ENCODE measurements at regions not wholly inside any gene's neighbourhood (a gene's known extent, or its start where the extent isn't known, plus 50 kb on each side); places are given as distances from the start of the nearest gene placed in this dataset.

GRCh38 chr10:81708416-81708815, 166.6 kb upstream of the NRG3 start:
- peaks cover 7% of the 10 kb centered on the region for H3K9me3 ChIP-seq (ENCODE audit: low read depth, low read length, poor library complexity, severe bottlenecking)
- POLR2A ChIA-PET (ENCODE audit: low non-redundant PET), result no interaction called here
- BruUV-seq (replicated peaks), result no TSS peak
- CTCF ChIA-PET, result no interaction called here
- no peak for TF ChIP-seq CTCF (conservative IDR thresholded peaks at IDR 0.05; ENCODE audit: low read depth, low read length)
- H3K4me3 ChIP-seq (ENCODE audit: low read depth, low read length, poor library complexity, severe bottlenecking), result no peak overlapping the region
- H3K27me3 ChIP-seq (replicated peaks; ENCODE audit: insufficient read depth, low read depth, low read length, poor library complexity), result no peaks in the 10 kb centered on the region
- DNase-seq (ENCODE audit: low spot score), result no peak
- intact Hi-C loops (cut with micrococcal nuclease; ENCODE audit: unreplicated experiment), result no loop called here
- H3K4me1 ChIP-seq (ENCODE audit: insufficient read depth, low read length, poor library complexity, severe bottlenecking), result no peaks in the 10 kb centered on the region
- no peaks in the 10 kb centered on the region for H3K36me3 ChIP-seq (ENCODE audit: insufficient read depth, low read length, poor library complexity, severe bottlenecking)
- H3K27ac ChIP-seq (ENCODE audit: low read depth, low read length, poor library complexity, severe bottlenecking), result no peak overlapping the region

DNA sequence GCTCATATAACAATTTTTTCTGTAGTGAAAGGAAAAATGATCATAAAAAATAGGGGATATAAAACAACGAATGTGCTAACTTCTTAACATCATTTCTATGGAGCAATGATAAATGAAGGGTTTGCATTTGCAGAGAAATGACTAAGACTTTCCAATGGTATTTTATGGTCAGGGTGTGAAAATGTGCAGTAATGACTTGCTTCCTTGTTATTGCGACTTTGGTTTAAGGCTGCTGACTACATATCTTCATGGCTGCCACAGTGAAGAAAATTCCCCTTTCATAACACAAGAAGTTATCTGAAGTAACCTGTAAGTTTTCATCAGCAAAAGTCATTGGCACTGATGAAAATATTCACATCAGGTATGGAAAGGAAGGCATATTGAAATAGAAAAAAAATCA, 166.1 kb upstream of the NRG3 start:
- Histone ChIP-seq H3K36me3 (ENCODE audit: insufficient read depth, low read length, poor library complexity, severe bottlenecking) (no peaks in the 10 kb centered on the region), H3K27ac (ENCODE audit: low read depth, low read length, poor library complexity, severe bottlenecking) (no peak overlapping the region), H3K9me3 (ENCODE audit: low read depth, low read length, poor library complexity, severe bottlenecking) (peaks cover 3% of the 10 kb centered on the region), H3K27me3 (replicated peaks; ENCODE audit: insufficient read depth, low read depth, low read length, poor library complexity) (no peaks in the 10 kb centered on the region), H3K4me3 (ENCODE audit: low read depth, low read length, poor library complexity, severe bottlenecking) (no peak overlapping the region), H3K4me1 (ENCODE audit: insufficient read depth, low read length, poor library complexity, severe bottlenecking) (no peaks in the 10 kb centered on the region)
- no peak for DNase-seq (ENCODE audit: low spot score)
- POLR2A ChIA-PET (ENCODE audit: low non-redundant PET), result no interaction called here
- TF ChIP-seq EZH2 (IDR thresholded peaks at IDR 0.05; ENCODE audit: borderline replicate concordance, low read depth, low read length, poor library complexity, severe bottlenecking) (no peak), CTCF (conservative IDR thresholded peaks at IDR 0.05; ENCODE audit: low read depth, low read length) (no peak)
- no TSS peak for BruUV-seq (replicated peaks)
- intact Hi-C loops (cut with micrococcal nuclease; ENCODE audit: unreplicated experiment), result no loop called here
- CTCF ChIA-PET, result no interaction called here

- H3K9me3 ChIP-seq (ENCODE audit: low read depth, low read length, poor library complexity, severe bottlenecking), result peaks cover 21% of the 10 kb centered on the region
- ChIA-PET CTCF (no interaction called here), POLR2A (ENCODE audit: low non-redundant PET) (no interaction called here)
- no peak overlapping the region for H3K4me3 ChIP-seq (ENCODE audit: low read depth, low read length, poor library complexity, severe bottlenecking)
- BruUV-seq (replicated peaks), result no TSS peak
- H3K27ac ChIP-seq (ENCODE audit: low read depth, low read length, poor library complexity, severe bottlenecking), result no peak overlapping the region
- H3K27me3 ChIP-seq (replicated peaks; ENCODE audit: insufficient read depth, low read depth, low read length, poor library complexity), result no peaks in the 10 kb centered on the region
- H3K36me3 ChIP-seq (ENCODE audit: insufficient read depth, low read length, poor library complexity, severe bottlenecking), result no peaks in the 10 kb centered on the region
- TF ChIP-seq EZH2 (IDR thresholded peaks at IDR 0.05; ENCODE audit: borderline replicate concordance, low read depth, low read length, poor library complexity, severe bottlenecking) (no peak), CTCF (conservative IDR thresholded peaks at IDR 0.05; ENCODE audit: low read depth, low read length) (no peak)
- intact Hi-C loops (cut with micrococcal nuclease; ENCODE audit: unreplicated experiment), result no loop called here
- no peaks in the 10 kb centered on the region for H3K4me1 ChIP-seq (ENCODE audit: insufficient read depth, low read length, poor library complexity, severe bottlenecking)
- DNase-seq (ENCODE audit: low spot score), result no peak
Measured at GRCh38 chr10:81722399-81722798, 152.6 kb upstream of the NRG3 start.

All from A673 (cell line).